ENCODE measurements at regions not wholly inside any gene's neighbourhood (a gene's known extent, or its start where the extent isn't known, plus 50 kb on each side); places are given as distances from the start of the nearest gene placed in this dataset.

GRCh38 chr4:24241511-24241910 is 342.8 kb downstream of the DHX15 start:
- ATAC-seq (no peak), DNase-seq (no peak)
- whole genome bisulfite sequencing, 2 donors: 58 to 71% methylated on average over 5 of the region's 5 CpGs
- TF ChIP-seq POLR2A (IDR thresholded peaks at IDR 0.05): no peak
- TF ChIP-seq CTCF (IDR thresholded peaks at IDR 0.05): no peak
- Histone ChIP-seq H3K27me3 (no peaks in the 10 kb centered on the region), H3K36me3 (replicated peaks in 1 of 2; ENCODE audit: insufficient read depth in 1 of 2, low read depth in 2 of 2) (no peaks in the 10 kb centered on the region), H3K27ac (no peak overlapping the region), H3K4me3 (no peak overlapping the region), H3K9me3 (no peaks in the 10 kb centered on the region), H3K4me1 (no peaks in the 10 kb centered on the region)
- intact Hi-C loops (cut with DNase I): no loop called here

DNA sequence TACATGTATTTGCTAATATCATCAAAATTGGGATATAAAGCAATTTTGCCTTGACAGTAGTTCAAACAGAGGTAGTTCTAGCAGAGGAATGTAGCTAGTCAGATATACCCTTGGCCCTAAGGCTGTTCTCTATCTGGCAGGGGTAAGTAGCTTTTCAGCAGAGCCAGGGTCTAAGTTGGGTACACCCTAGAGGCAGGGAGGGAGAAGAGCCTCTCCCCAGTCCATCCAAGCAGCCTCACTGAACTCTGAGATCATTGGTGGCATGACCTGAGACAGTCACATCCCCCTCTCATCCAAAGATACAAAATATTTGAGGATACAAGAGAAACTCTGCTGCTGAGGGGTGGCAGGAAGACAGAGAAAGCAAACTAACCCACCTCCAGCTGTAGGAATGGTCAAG is 343.7 kb downstream of the DHX15 start:
- H3K27me3 ChIP-seq: no peaks in the 10 kb centered on the region
- no peaks in the 10 kb centered on the region for H3K36me3 ChIP-seq (replicated peaks in 1 of 2; ENCODE audit: insufficient read depth in 1 of 2, low read depth in 2 of 2)
- TF ChIP-seq POLR2A (IDR thresholded peaks at IDR 0.05): no peak
- TF ChIP-seq CTCF (IDR thresholded peaks at IDR 0.05): no peak
- no peak for ATAC-seq
- no peak overlapping the region for H3K27ac ChIP-seq
- no peaks in the 10 kb centered on the region for H3K4me1 ChIP-seq
- H3K4me3 ChIP-seq: no peak overlapping the region
- intact Hi-C loops (cut with DNase I): no loop called here
- no peaks in the 10 kb centered on the region for H3K9me3 ChIP-seq
- no peak for DNase-seq

GRCh38 chr4:24237709-24238108 is 346.6 kb downstream of the DHX15 start:
- 72 to 88% methylated on average over 7 of the region's 7 CpGs for WGBS, 2 donors
- ATAC-seq: no peak

GRCh38 chr4:24236532-24236931 is 346.7 kb upstream of the PPARGC1A start:
- no peak for TF ChIP-seq CTCF (IDR thresholded peaks at IDR 0.05)
- no peak for TF ChIP-seq POLR2A (IDR thresholded peaks at IDR 0.05)

More at GRCh38 chr4:24237709-24238108, 346.6 kb downstream of the DHX15 start:
- no peaks in the 10 kb centered on the region for H3K9me3 ChIP-seq
- H3K27me3 ChIP-seq: no peaks in the 10 kb centered on the region
- TF ChIP-seq POLR2A (IDR thresholded peaks at IDR 0.05) (no peak), CTCF (IDR thresholded peaks at IDR 0.05) (no peak)
- H3K36me3 ChIP-seq (replicated peaks in 1 of 2; ENCODE audit: insufficient read depth in 1 of 2, low read depth in 2 of 2): no peaks in the 10 kb centered on the region
- no peaks in the 10 kb centered on the region for H3K4me1 ChIP-seq
- H3K4me3 ChIP-seq: no peak overlapping the region
- no peak overlapping the region for H3K27ac ChIP-seq
- DNase-seq: no peak
- intact Hi-C loops (cut with DNase I): no loop called here

GRCh38 chr4:24236120-24236519 is 346.3 kb upstream of the PPARGC1A start:
- no peak for DNase-seq
- Histone ChIP-seq H3K27ac (no peak overlapping the region), H3K27me3 (no peaks in the 10 kb centered on the region), H3K36me3 (replicated peaks in 1 of 2; ENCODE audit: insufficient read depth in 1 of 2, low read depth in 2 of 2) (no peaks in the 10 kb centered on the region), H3K9me3 (no peaks in the 10 kb centered on the region), H3K4me3 (no peak overlapping the region), H3K4me1 (no peaks in the 10 kb centered on the region)
- intact Hi-C loops (cut with DNase I): no loop called here
- WGBS, 2 donors: 60 to 69% methylated on average over 5 of the region's 5 CpGs
- no peak for ATAC-seq
- TF ChIP-seq CTCF (IDR thresholded peaks at IDR 0.05) (no peak), POLR2A (IDR thresholded peaks at IDR 0.05) (no peak)

More at GRCh38 chr4:24236532-24236931, 346.7 kb upstream of the PPARGC1A start:
- Histone ChIP-seq H3K27ac (no peak overlapping the region), H3K27me3 (no peaks in the 10 kb centered on the region), H3K4me1 (no peaks in the 10 kb centered on the region), H3K4me3 (no peak overlapping the region), H3K9me3 (no peaks in the 10 kb centered on the region), H3K36me3 (replicated peaks in 1 of 2; ENCODE audit: insufficient read depth in 1 of 2, low read depth in 2 of 2) (no peaks in the 10 kb centered on the region)
- 45 to 49% methylated on average over 3 of the region's 3 CpGs for WGBS, 2 donors
- intact Hi-C loops (cut with DNase I): no loop called here
- ATAC-seq (no peak), DNase-seq (no peak)
